Transverse colon (tissue), 4 donors: ENCODE measurements at regions not wholly inside any gene's neighbourhood (a gene's known extent, or its start where the extent isn't known, plus 50 kb on each side); places are given as distances from the start of the nearest gene placed in this dataset.

Source experiments
- CTCF ChIP-seq, 5 experiments: fragments of 200-600 bp in 3 of 5; fragments of 450-650 bp in 2 of 5; sonication (generic) in 3 of 5; IDR thresholded peaks; 1 replicate in 2 of 5; 2 replicates in 3 of 5; pipeline ENCODE4 v1.5.1; 2016 to 2017; ENCODE audit warnings: antibody characterized with exemption in 5 of 5, inconsistent platforms in 3 of 5, mild to moderate bottlenecking in 2 of 5, moderate library complexity in 1 of 5
- POLR2A ChIP-seq: fragments of 450-650 bp; IDR thresholded peaks from one replicate; pipeline ENCODE4 v1.6.1; 2016; ENCODE audit warnings: antibody characterized with exemption, mild to moderate bottlenecking, moderate library complexity
- POLR2AphosphoS5 ChIP-seq, 3 donors: sonication (generic); formaldehyde crosslinking; IDR thresholded peaks; one replicate each; pipeline ENCODE4 v1.6.1; 2016; ENCODE audit warnings: antibody characterized with exemption in 3 of 3

GRCh38 chr18:67376372-67376771 lies 140.1 kb downstream of the DSEL start:
- TF ChIP-seq CTCF (IDR thresholded peaks at IDR 0.05) (no peak), POLR2A (no peak), POLR2AphosphoS5 (IDR thresholded peaks at IDR 0.05) (no peak)
